ENCODE measurements at regions not wholly inside any gene's neighbourhood (a gene's known extent, or its start where the extent isn't known, plus 50 kb on each side); places are given as distances from the start of the nearest gene placed in this dataset.

DNA sequence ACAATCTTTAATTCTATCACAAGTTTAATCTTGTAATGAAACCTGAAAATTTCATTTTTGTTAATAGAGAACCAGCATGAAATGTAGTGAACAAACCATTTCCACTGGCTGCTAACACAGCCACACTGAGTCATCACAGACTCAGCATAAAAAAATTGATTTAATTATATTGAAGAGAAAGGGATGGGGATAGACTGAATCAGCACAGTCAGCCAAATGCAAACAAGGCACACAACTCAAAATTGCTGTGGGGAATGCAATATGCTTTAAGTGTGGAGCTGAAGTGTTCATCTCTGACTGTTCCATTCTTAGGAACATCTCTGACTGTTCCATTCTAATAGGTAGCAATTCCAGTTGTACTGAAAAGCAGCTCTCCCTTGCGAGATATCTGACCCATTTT, 299.8 kb downstream of the MRPL39 start:
- TF ChIP-seq, protein P1, sequence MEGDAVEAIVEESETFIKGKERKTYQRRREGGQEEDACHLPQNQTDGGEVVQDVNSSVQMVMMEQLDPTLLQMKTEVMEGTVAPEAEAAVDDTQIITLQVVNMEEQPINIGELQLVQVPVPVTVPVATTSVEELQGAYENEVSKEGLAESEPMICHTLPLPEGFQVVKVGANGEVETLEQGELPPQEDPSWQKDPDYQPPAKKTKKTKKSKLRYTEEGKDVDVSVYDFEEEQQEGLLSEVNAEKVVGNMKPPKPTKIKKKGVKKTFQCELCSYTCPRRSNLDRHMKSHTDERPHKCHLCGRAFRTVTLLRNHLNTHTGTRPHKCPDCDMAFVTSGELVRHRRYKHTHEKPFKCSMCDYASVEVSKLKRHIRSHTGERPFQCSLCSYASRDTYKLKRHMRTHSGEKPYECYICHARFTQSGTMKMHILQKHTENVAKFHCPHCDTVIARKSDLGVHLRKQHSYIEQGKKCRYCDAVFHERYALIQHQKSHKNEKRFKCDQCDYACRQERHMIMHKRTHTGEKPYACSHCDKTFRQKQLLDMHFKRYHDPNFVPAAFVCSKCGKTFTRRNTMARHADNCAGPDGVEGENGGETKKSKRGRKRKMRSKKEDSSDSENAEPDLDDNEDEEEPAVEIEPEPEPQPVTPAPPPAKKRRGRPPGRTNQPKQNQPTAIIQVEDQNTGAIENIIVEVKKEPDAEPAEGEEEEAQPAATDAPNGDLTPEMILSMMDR (IDR thresholded peaks at IDR 0.05; ENCODE audit: low read depth, low read length) = no peak
- peak; percentile 74 for DNase-seq (ENCODE audit: low read depth, low spot score)
- H3K4me3 ChIP-seq (ENCODE audit: low read depth, low read length) = no peak overlapping the region
- in situ Hi-C loops (cut with HindIII; ENCODE audit: low sequenced_read_pairs) = no loop called here

DNA sequence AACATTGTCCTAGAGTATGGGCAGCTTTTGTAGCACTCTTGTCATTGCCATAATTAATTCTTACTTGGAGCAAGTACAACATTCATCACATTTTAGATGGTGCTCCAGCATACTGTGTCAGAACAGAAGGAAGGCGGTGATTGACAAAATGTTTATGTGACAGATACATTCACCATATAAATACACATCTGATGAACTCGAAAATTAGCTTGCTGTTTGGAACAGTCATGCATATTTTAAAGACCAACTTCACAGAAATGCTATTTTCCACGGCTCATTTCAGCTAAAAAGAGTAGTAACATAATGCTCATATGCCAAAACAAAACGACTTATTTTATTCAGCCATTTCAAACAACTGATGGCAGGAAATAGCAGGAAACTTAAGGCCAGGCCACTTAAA, 302.7 kb downstream of the MRPL39 start:
- no peak overlapping the region for H3K4me3 ChIP-seq (ENCODE audit: low read depth, low read length)
- in situ Hi-C loops (cut with HindIII; ENCODE audit: low sequenced_read_pairs) = no loop called here
- no peak for DNase-seq (ENCODE audit: low read depth, low spot score)
- TF ChIP-seq, protein P1 (IDR thresholded peaks at IDR 0.05; ENCODE audit: low read depth, low read length) = no peak

DNA sequence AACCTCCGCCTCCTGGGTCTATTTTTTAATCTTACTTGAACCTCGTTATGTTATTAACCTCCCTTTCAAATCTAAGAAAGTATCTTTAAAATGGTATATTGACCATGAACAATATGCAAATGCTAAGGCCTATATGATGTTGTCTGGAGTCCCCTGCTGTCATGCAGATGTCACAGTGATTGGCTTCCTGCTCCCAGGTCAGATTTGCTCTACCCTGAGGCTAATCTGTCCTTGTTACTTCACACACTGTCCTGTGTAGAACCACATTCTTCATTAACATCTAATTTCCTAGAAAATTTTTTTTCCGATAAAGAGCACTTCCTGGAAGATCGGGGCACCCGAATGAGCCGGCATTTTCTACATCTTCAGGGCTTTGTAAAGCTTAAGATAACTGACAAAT, 306.6 kb downstream of the MRPL39 start:
- no peak for DNase-seq (ENCODE audit: low read depth, low spot score)
- in situ Hi-C loops (cut with HindIII; ENCODE audit: low sequenced_read_pairs) = no loop called here
- TF ChIP-seq, protein P1 (IDR thresholded peaks at IDR 0.05; ENCODE audit: low read depth, low read length) = no peak
- no peak overlapping the region for H3K4me3 ChIP-seq (ENCODE audit: low read depth, low read length)

DNA sequence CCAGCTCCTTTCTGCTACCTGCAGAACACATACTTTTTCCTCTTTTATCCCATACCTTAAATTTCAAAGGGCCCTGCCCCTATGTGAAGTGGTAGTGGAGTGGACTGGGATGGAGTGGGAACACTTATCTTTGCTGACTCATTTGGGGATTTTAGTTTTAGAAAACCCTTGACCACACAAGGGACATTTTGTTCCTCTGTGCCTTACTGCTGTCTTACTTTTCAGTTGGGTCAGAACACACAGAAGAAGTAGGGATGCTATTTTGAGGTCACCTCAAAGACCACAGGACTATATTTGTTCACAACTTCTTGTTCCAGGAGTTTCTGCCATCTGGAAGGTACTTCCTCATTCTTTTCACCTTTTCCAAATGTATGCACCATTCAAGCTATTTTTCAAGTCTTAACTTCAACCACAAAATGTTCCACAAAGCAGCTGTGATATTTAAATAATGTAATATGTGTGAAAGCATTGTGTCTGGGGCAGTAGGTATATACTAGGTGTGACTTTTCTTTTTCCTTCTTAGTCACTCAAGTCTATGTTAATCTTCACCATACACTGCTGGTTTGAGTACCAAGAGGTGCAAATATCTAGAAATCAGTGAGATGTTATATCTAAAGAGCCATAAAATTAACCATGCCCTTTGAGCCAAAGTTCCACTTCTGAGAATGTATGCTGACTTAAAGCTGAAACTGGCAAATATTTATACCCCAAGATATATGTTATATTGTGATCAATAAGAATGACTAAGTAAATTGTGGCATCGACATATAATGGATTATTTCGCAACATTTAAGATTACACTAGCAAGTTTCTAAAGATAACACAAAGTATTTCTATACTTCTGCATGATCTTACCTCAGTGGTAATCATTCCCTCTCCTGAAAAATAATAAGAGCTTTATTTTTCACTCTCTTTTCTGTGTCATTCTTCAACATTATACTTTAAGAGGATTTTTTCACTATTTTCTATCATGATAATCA, 308.5 kb downstream of the MRPL39 start:
- TF ChIP-seq, protein P1 (IDR thresholded peaks at IDR 0.05; ENCODE audit: low read depth, low read length) = no peak
- in situ Hi-C loops (cut with HindIII; ENCODE audit: low sequenced_read_pairs) = no loop called here
- no peak overlapping the region for H3K4me3 ChIP-seq (ENCODE audit: low read depth, low read length)
- DNase-seq (ENCODE audit: low read depth, low spot score) = peak; percentile 10

DNA sequence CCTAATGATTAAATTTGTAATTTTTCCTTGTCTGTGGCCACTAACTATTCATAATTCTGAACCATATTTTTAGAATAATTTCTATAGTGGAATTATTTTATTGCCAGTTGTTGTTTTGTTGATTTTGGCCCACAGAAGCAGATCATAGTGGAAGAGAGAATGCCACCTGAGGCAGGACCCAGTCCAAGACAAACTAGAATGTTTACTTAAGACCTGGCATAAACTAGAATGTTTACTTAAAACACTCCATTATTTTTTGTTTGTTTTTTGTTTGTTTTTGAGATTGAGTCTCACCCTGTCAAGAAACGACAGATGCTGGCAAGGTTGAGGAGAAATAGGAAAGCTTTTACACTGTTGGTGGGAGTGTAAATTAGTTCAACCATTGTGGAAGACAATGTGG, 310.2 kb downstream of the MRPL39 start:
- no peak for DNase-seq (ENCODE audit: low read depth, low spot score)
- H3K4me3 ChIP-seq (ENCODE audit: low read depth, low read length) = no peak overlapping the region
- in situ Hi-C loops (cut with HindIII; ENCODE audit: low sequenced_read_pairs) = no loop called here
- TF ChIP-seq, protein P1 (IDR thresholded peaks at IDR 0.05; ENCODE audit: low read depth, low read length) = no peak

DNA sequence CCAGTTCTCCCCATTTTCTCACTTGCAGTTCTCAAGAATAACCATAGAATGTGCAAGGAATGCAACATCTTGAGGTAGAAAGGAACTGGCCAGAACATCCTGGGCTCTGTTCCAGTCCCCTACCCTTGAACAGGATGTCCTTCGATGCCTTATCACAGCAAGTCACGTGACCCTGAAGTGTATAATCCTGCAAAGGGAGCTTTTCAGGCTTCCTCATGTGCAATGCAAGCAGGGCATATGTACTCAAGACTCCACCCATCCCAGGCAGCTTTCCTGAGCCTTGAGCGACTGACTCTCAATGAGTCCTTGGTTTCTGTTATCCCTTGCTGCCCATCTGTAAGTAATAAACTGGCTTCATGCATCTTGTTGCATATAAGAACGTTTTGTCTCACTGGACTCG, 311.0 kb downstream of the MRPL39 start:
- in situ Hi-C loops (cut with HindIII; ENCODE audit: low sequenced_read_pairs) = no loop called here
- DNase-seq (ENCODE audit: low read depth, low spot score) = no peak
- TF ChIP-seq, protein P1 (IDR thresholded peaks at IDR 0.05; ENCODE audit: low read depth, low read length) = no peak
- no peak overlapping the region for H3K4me3 ChIP-seq (ENCODE audit: low read depth, low read length)
